Endothelial cell (in vitro differentiated cells): ENCODE measurements at regions not wholly inside any gene's neighbourhood (a gene's known extent, or its start where the extent isn't known, plus 50 kb on each side); places are given as distances from the start of the nearest gene placed in this dataset.

Source experiments
- DNase-seq: peaks from one replicate; pipeline ENCODE4 v3.0.0; 2021; ENCODE audit warnings: low spot score
- H3K27ac Mint-ChIP-seq: one replicate; pipeline ENCODE4 v1.8.0; 2021; ENCODE audit warnings: mixed read lengths, inconsistent platforms; ENCODE audit not compliant: unreplicated experiment
- H3K27me3 Mint-ChIP-seq: one replicate; pipeline ENCODE4 v1.8.0; 2021; ENCODE audit warnings: mild to moderate bottlenecking, moderate library complexity, mixed read lengths, inconsistent platforms; ENCODE audit not compliant: unreplicated experiment
- H3K36me3 Mint-ChIP-seq: one replicate; pipeline ENCODE4 v1.8.0; 2021; ENCODE audit warnings: mild to moderate bottlenecking, low read depth, mixed read lengths, inconsistent platforms; ENCODE audit not compliant: unreplicated experiment
- H3K4me1 Mint-ChIP-seq: one replicate; pipeline ENCODE4 v1.8.0; 2021; ENCODE audit warnings: mild to moderate bottlenecking, mixed read lengths, inconsistent platforms; ENCODE audit not compliant: unreplicated experiment
- H3K4me3 Mint-ChIP-seq: one replicate; pipeline ENCODE4 v1.8.0; 2021; ENCODE audit warnings: mild to moderate bottlenecking, mixed read lengths, inconsistent platforms; ENCODE audit not compliant: unreplicated experiment
- H3K9me3 Mint-ChIP-seq: one replicate; pipeline ENCODE4 v1.8.0; 2021; ENCODE audit warnings: mixed read lengths, inconsistent platforms; ENCODE audit not compliant: unreplicated experiment
- TF ChIP-seq, protein P1 (sequence below): fragments of 200-600 bp; sonication (generic); IDR thresholded peaks from one replicate; pipeline ENCODE4 v1.5.0; 2021; ENCODE audit warnings: antibody characterized with exemption; ENCODE audit not compliant: unreplicated experiment

- TF ChIP-seq, protein P1, sequence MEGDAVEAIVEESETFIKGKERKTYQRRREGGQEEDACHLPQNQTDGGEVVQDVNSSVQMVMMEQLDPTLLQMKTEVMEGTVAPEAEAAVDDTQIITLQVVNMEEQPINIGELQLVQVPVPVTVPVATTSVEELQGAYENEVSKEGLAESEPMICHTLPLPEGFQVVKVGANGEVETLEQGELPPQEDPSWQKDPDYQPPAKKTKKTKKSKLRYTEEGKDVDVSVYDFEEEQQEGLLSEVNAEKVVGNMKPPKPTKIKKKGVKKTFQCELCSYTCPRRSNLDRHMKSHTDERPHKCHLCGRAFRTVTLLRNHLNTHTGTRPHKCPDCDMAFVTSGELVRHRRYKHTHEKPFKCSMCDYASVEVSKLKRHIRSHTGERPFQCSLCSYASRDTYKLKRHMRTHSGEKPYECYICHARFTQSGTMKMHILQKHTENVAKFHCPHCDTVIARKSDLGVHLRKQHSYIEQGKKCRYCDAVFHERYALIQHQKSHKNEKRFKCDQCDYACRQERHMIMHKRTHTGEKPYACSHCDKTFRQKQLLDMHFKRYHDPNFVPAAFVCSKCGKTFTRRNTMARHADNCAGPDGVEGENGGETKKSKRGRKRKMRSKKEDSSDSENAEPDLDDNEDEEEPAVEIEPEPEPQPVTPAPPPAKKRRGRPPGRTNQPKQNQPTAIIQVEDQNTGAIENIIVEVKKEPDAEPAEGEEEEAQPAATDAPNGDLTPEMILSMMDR = no peak
- DNase-seq = no peak
- Mint-ChIP-seq H3K27ac (no peak overlapping the region), H3K4me1 (peaks cover 22% of the 10 kb centered on the region), H3K27me3 (peaks cover 2% of the 10 kb centered on the region), H3K36me3 (peaks cover 3% of the 10 kb centered on the region), H3K4me3 (no peak overlapping the region), H3K9me3 (no peaks in the 10 kb centered on the region)
These were observed 316.8 kb downstream of the CWC27 start for GRCh38 chr5:65085516-65085850.

DNA sequence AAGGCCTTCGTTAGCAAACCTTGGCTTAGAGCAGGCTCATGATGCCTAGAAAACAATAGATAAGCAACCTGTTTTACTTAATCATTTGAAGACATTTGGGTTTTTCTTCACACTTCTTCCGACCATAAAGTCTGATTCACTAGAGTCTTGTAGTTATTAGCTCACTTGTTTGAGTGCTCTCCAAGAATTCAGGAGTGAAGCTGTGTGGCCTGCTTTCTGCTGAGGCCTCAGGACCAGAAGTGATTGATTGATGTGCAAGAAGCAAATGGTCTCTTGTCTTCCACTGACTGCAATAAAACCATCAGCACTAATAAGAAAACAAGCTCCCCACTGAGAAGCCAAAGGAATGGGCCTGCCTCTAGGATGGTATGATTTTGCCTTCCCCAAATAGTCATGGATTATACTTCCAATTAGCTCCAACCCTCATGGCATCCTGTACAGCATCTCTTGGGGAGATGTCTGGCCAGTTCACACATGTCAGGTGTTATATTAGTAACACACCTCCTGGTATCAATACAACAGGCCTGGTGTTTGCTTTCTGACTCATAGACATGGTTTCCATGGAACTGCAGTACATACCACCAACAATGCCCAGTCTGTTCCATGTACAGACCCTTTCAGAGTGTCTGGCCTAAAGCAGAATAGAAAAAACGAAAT is 317.6 kb downstream of the CWC27 start:
- Mint-ChIP-seq H3K4me1 (peaks cover 15% of the 10 kb centered on the region), H3K27me3 (peaks cover 2% of the 10 kb centered on the region), H3K36me3 (peaks cover 7% of the 10 kb centered on the region), H3K9me3 (no peaks in the 10 kb centered on the region), H3K27ac (no peak overlapping the region), H3K4me3 (no peak overlapping the region)
- DNase-seq = no peak
- TF ChIP-seq, protein P1 = no peak

DNA sequence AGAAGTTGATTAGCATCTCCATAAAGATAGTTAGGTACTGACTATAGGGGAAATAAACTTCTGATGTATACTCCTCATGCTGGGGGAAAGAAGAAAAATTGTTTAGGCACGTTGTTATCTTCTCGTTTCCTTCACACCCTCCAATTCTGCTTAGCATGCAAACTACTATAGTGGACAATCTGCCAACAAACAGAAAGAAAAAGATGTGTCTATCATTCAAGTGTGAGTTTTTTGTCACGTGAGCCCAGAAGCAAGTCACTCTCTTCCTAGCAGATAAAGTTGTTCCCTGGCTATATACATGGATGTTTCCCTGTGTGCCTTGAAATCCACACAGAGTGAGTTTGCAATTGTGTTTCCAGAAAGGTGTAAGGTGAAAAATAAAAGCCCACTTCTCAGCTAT is 318.4 kb downstream of the CWC27 start:
- H3K4me3 Mint-ChIP-seq = no peak overlapping the region
- no peaks in the 10 kb centered on the region for H3K9me3 Mint-ChIP-seq
- H3K27me3 Mint-ChIP-seq = peaks cover 2% of the 10 kb centered on the region
- TF ChIP-seq, protein P1 = no peak
- no peak for DNase-seq
- H3K36me3 Mint-ChIP-seq = peaks cover 7% of the 10 kb centered on the region
- no peak overlapping the region for H3K27ac Mint-ChIP-seq
- peaks cover 13% of the 10 kb centered on the region for H3K4me1 Mint-ChIP-seq

DNA sequence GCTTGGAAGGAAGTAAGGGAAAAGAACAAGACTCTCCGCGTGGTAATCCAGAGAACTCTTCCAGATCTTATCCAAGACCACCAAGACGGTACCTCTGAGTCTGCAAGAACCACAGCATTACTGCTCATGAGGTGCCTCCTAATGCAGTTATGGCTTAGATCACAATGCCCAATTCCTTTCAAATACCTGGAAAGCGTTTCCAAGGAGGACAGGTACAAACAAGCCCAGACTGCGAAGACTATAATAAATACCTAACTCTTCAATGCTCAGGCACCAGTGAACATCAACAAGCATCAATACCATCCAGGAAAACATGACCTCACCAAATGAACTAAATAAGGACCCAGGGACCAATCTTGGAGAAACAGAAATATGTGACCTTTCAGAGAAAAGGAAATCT is 325.5 kb downstream of the CWC27 start:
- H3K4me1 Mint-ChIP-seq = peaks cover 3% of the 10 kb centered on the region
- H3K4me3 Mint-ChIP-seq = no peak overlapping the region
- no peaks in the 10 kb centered on the region for H3K9me3 Mint-ChIP-seq
- no peaks in the 10 kb centered on the region for H3K27me3 Mint-ChIP-seq
- H3K36me3 Mint-ChIP-seq = peaks cover 8% of the 10 kb centered on the region
- H3K27ac Mint-ChIP-seq = no peak overlapping the region
- no peak for DNase-seq
- TF ChIP-seq, protein P1 = no peak

DNA sequence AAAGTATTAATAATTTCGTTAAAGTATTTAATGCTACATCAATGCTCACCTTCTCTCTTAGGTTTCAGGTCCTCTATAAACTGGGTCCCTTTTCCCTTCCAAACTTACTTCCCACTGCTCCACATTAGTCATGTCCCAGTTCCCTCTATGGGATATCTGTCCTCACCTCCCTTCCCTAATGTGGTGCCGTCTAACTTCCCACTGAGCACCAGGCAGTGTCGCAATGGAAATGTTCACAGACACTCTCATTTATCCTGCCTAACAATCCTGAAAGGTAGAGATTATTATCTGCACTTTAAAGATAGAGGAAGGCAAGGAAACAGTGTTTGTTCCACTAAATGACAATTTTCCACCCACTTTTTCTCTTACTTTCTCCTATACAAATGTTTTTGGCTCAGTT is 329.7 kb downstream of the CWC27 start:
- Mint-ChIP-seq H3K27ac (no peak overlapping the region), H3K4me3 (no peak overlapping the region), H3K9me3 (no peaks in the 10 kb centered on the region), H3K36me3 (no peaks in the 10 kb centered on the region), H3K27me3 (peaks cover 4% of the 10 kb centered on the region), H3K4me1 (peaks cover 21% of the 10 kb centered on the region)
- DNase-seq = no peak
- TF ChIP-seq, protein P1 = no peak
